PC-3 (cell line): ENCODE measurements at regions not wholly inside any gene's neighbourhood (a gene's known extent, or its start where the extent isn't known, plus 50 kb on each side); places are given as distances from the start of the nearest gene placed in this dataset.

Experiments
- CTCF ChIP-seq: fragments of 300-600 bp; sonication (generic); conservative IDR thresholded peaks from 2 replicates; pipeline ENCODE4 v1.5.1; 2017; ENCODE audit warnings: antibody characterized with exemption, low read depth, mild to moderate bottlenecking, low read length
- EZH2 ChIP-seq: fragments of 300-600 bp; sonication (generic); IDR thresholded peaks from one replicate; pipeline ENCODE4 v1.6.1; 2017; ENCODE audit warnings: antibody characterized with exemption, mild to moderate bottlenecking, low read length; ENCODE audit not compliant: unreplicated experiment
- EZH2phosphoT487 ChIP-seq: fragments of 300-600 bp; sonication (generic); IDR thresholded peaks from 2 replicates; pipeline ENCODE4 v1.6.1; 2018; ENCODE audit warnings: mild to moderate bottlenecking, antibody characterized with exemption, low read length, borderline replicate concordance

- TF ChIP-seq CTCF (no peak), EZH2 (no peak), EZH2phosphoT487 (no peak)
Measured at GRCh38 chrX:8851231-8851886, 50.2 kb upstream of the FAM9A start.
